ENCODE measurements at regions not wholly inside any gene's neighbourhood (a gene's known extent, or its start where the extent isn't known, plus 50 kb on each side); places are given as distances from the start of the nearest gene placed in this dataset.
"Not testable (repeated sequence)": the region's sequence is repeated elsewhere in the genome, so short reads cannot be mapped to it uniquely, and the experiment has no call there.

DNA sequence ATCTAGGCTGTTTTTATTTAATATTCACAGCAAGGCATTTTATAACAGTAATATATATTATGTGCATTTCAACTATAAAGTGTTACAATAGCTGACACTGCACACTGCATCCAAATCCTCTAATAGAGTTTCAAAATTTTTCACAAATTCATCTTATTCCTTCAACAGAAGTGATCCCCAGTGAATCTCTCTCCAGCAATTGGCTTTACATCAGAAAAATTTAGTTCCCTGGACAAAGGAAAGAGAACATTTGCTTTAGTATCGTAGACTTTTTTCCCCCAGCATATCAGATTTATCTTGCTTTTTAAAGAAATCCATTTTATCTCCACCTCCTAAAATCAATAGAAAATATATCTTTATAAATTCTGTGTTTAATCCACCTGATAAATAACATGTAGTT lies 868.6 kb downstream of the TBL1XR1 start:
- no peaks in the 10 kb centered on the region for H3K4me1 ChIP-seq (ENCODE audit: control insufficient read depth, insufficient read depth, low read length)
- H3K27ac ChIP-seq (ENCODE audit: low read depth, low read length) = no peak overlapping the region
- H3K27me3 ChIP-seq (ENCODE audit: control insufficient read depth, insufficient read depth, low read length) = no peaks in the 10 kb centered on the region
- H3K4me3 ChIP-seq (ENCODE audit: low read length) = no peak overlapping the region
- no peak overlapping the region for H3K9ac ChIP-seq (ENCODE audit: low read length)
- no peaks in the 10 kb centered on the region for H3K36me3 ChIP-seq (ENCODE audit: control insufficient read depth, insufficient read depth, low read length)

DNA sequence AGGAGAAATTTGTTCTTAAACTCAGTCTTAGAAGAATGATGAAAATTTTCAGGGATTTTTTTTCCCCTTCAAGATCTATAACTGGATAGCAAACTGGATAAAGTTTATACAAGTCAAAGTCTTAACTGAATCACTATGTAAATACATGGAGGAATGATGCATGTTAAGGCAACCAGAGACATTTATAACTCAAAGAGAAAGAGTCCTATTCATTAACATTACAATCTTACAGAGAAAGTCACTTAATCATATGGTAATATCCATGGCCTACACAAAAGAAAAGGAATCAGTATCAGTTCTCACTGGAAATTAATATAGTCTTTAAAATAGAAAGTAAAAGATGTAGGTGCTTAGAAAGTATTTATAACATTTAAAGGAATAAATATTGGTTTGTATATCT lies 869.1 kb downstream of the TBL1XR1 start:
- H3K27ac ChIP-seq (ENCODE audit: low read depth, low read length) = no peak overlapping the region
- no peaks in the 10 kb centered on the region for H3K36me3 ChIP-seq (ENCODE audit: control insufficient read depth, insufficient read depth, low read length)
- no peaks in the 10 kb centered on the region for H3K27me3 ChIP-seq (ENCODE audit: control insufficient read depth, insufficient read depth, low read length)
- no peak overlapping the region for H3K4me3 ChIP-seq (ENCODE audit: low read length)
- no peak overlapping the region for H3K9ac ChIP-seq (ENCODE audit: low read length)
- H3K4me1 ChIP-seq (ENCODE audit: control insufficient read depth, insufficient read depth, low read length) = no peaks in the 10 kb centered on the region

- H3K4me3 ChIP-seq (ENCODE audit: low read length); H3K27ac ChIP-seq (ENCODE audit: low read depth, low read length); H3K9ac ChIP-seq (ENCODE audit: low read length); H3K36me3 ChIP-seq (ENCODE audit: control insufficient read depth, insufficient read depth, low read length); H3K27me3 ChIP-seq (ENCODE audit: control insufficient read depth, insufficient read depth, low read length); H3K4me1 ChIP-seq (ENCODE audit: control insufficient read depth, insufficient read depth, low read length): not testable (repeated sequence)
Measured at GRCh38 chr3:176326894-176327490, 870.3 kb downstream of the TBL1XR1 start.

DNA sequence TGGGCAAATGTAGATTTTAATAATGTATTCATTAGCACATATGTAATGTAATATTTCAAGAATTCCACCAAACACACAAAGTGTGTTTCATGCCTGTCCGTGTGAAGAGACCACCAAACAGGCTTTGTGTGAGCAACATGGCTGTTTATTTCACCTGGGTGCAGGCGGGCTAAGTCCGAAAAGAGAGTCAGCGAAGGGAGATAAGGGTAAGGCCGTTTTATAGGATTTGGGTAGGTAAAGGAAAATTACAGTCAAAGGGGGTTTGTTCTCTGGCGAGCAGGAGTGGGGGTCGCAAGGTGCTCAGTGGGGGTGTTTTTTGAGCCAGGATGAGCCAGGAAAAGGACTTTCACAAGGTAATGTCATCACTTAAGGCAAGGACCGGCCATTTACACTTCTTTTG lies 875.8 kb downstream of the TBL1XR1 start:
- H3K27me3 ChIP-seq (ENCODE audit: control insufficient read depth, insufficient read depth, low read length); H3K9ac ChIP-seq (ENCODE audit: low read length); H3K27ac ChIP-seq (ENCODE audit: low read depth, low read length); H3K4me1 ChIP-seq (ENCODE audit: control insufficient read depth, insufficient read depth, low read length); H3K4me3 ChIP-seq (ENCODE audit: low read length); H3K36me3 ChIP-seq (ENCODE audit: control insufficient read depth, insufficient read depth, low read length): not testable (repeated sequence)

GRCh38 chr3:176321099-176321498 lies 876.2 kb downstream of the TBL1XR1 start:
- H3K9ac ChIP-seq (ENCODE audit: low read length) = no peak overlapping the region
- no peaks in the 10 kb centered on the region for H3K4me1 ChIP-seq (ENCODE audit: control insufficient read depth, insufficient read depth, low read length)
- no peaks in the 10 kb centered on the region for H3K27me3 ChIP-seq (ENCODE audit: control insufficient read depth, insufficient read depth, low read length)
- no peaks in the 10 kb centered on the region for H3K36me3 ChIP-seq (ENCODE audit: control insufficient read depth, insufficient read depth, low read length)
- no peak overlapping the region for H3K27ac ChIP-seq (ENCODE audit: low read depth, low read length)
- H3K4me3 ChIP-seq (ENCODE audit: low read length) = no peak overlapping the region

DNA sequence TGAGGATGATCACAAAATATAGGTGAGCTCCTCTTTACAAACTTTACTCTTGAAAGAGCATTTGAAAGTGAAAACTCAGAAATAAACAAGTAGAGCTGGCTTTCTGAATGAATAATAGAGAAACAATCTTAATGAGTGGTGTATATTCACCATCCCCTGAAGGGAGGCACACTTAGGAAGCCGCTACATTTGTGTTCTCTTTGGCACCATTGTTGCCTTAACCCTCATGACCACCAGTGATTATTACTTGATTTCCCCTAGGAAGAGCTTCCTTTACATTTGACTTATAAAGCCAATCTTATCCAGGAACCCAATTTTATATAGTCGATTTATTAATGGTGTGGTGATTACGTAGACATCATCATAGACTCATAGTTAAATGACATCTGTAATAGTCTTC lies 883.9 kb downstream of the TBL1XR1 start:
- H3K27me3 ChIP-seq (ENCODE audit: control insufficient read depth, insufficient read depth, low read length) = no peaks in the 10 kb centered on the region

GRCh38 chr3:176310641-176311040 lies 886.6 kb downstream of the TBL1XR1 start:
- H3K27ac ChIP-seq (ENCODE audit: low read depth, low read length) = no peak overlapping the region
- no peak overlapping the region for H3K9ac ChIP-seq (ENCODE audit: low read length)
- H3K4me3 ChIP-seq (ENCODE audit: low read length) = no peak overlapping the region
- H3K36me3 ChIP-seq (ENCODE audit: control insufficient read depth, insufficient read depth, low read length) = no peaks in the 10 kb centered on the region
- no peaks in the 10 kb centered on the region for H3K4me1 ChIP-seq (ENCODE audit: control insufficient read depth, insufficient read depth, low read length)
- no peaks in the 10 kb centered on the region for H3K27me3 ChIP-seq (ENCODE audit: control insufficient read depth, insufficient read depth, low read length)

More for the DNA sequence above, 883.9 kb downstream of the TBL1XR1 start:
- no peaks in the 10 kb centered on the region for H3K4me1 ChIP-seq (ENCODE audit: control insufficient read depth, insufficient read depth, low read length)
- H3K9ac ChIP-seq (ENCODE audit: low read length) = no peak overlapping the region
- H3K4me3 ChIP-seq (ENCODE audit: low read length) = no peak overlapping the region
- H3K36me3 ChIP-seq (ENCODE audit: control insufficient read depth, insufficient read depth, low read length) = no peaks in the 10 kb centered on the region
- no peak overlapping the region for H3K27ac ChIP-seq (ENCODE audit: low read depth, low read length)

GRCh38 chr3:176302271-176302670 lies 895.0 kb downstream of the TBL1XR1 start:
- Histone ChIP-seq H3K4me3 (ENCODE audit: low read length) (no peak overlapping the region), H3K27ac (ENCODE audit: low read depth, low read length) (no peak overlapping the region), H3K27me3 (ENCODE audit: control insufficient read depth, insufficient read depth, low read length) (no peaks in the 10 kb centered on the region), H3K36me3 (ENCODE audit: control insufficient read depth, insufficient read depth, low read length) (no peaks in the 10 kb centered on the region), H3K4me1 (ENCODE audit: control insufficient read depth, insufficient read depth, low read length) (no peaks in the 10 kb centered on the region), H3K9ac (ENCODE audit: low read length) (no peak overlapping the region)

GRCh38 chr3:176296066-176296597 lies 901.1 kb downstream of the TBL1XR1 start:
- Histone ChIP-seq H3K27me3 (ENCODE audit: control insufficient read depth, insufficient read depth, low read length) (no peaks in the 10 kb centered on the region), H3K27ac (ENCODE audit: low read depth, low read length) (no peak overlapping the region), H3K36me3 (ENCODE audit: control insufficient read depth, insufficient read depth, low read length) (no peaks in the 10 kb centered on the region), H3K9ac (ENCODE audit: low read length) (no peak overlapping the region), H3K4me1 (ENCODE audit: control insufficient read depth, insufficient read depth, low read length) (no peaks in the 10 kb centered on the region), H3K4me3 (ENCODE audit: low read length) (no peak overlapping the region)

DNA sequence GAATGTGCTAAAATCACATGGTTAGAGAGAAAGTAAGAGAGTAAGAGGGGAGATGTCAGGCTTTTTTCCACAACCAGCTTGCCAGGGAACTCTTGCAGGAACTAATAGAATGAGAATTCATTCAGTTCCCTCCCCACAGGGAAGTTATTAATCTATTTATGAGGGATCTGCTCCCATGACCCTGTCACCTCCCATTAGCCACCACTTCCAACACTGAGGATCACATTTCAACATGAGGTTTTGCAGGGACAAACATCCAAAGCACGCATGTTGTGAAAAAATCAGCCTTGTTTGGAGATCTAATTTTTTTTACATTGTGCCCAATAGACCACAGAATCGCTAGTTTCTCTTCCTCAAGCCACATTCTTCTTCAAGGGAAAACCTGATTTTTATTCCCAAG lies 904.0 kb downstream of the TBL1XR1 start:
- no peaks in the 10 kb centered on the region for H3K27me3 ChIP-seq (ENCODE audit: control insufficient read depth, insufficient read depth, low read length)
- H3K36me3 ChIP-seq (ENCODE audit: control insufficient read depth, insufficient read depth, low read length) = no peaks in the 10 kb centered on the region
- no peak overlapping the region for H3K27ac ChIP-seq (ENCODE audit: low read depth, low read length)
- H3K4me3 ChIP-seq (ENCODE audit: low read length) = no peak overlapping the region
- no peak overlapping the region for H3K9ac ChIP-seq (ENCODE audit: low read length)
- H3K4me1 ChIP-seq (ENCODE audit: control insufficient read depth, insufficient read depth, low read length) = no peaks in the 10 kb centered on the region

- H3K4me3 ChIP-seq (ENCODE audit: low read length) = no peak overlapping the region
- no peak overlapping the region for H3K9ac ChIP-seq (ENCODE audit: low read length)
- no peaks in the 10 kb centered on the region for H3K36me3 ChIP-seq (ENCODE audit: control insufficient read depth, insufficient read depth, low read length)
- H3K4me1 ChIP-seq (ENCODE audit: control insufficient read depth, insufficient read depth, low read length) = no peaks in the 10 kb centered on the region
- H3K27me3 ChIP-seq (ENCODE audit: control insufficient read depth, insufficient read depth, low read length) = no peaks in the 10 kb centered on the region
- no peak overlapping the region for H3K27ac ChIP-seq (ENCODE audit: low read depth, low read length)
Measured at GRCh38 chr3:176286476-176287085, 910.7 kb downstream of the TBL1XR1 start.

- no peak overlapping the region for H3K27ac ChIP-seq (ENCODE audit: low read depth, low read length)
- H3K9ac ChIP-seq (ENCODE audit: low read length) = no peak overlapping the region
- no peaks in the 10 kb centered on the region for H3K4me1 ChIP-seq (ENCODE audit: control insufficient read depth, insufficient read depth, low read length)
- no peak overlapping the region for H3K4me3 ChIP-seq (ENCODE audit: low read length)
- no peaks in the 10 kb centered on the region for H3K27me3 ChIP-seq (ENCODE audit: control insufficient read depth, insufficient read depth, low read length)
- no peaks in the 10 kb centered on the region for H3K36me3 ChIP-seq (ENCODE audit: control insufficient read depth, insufficient read depth, low read length)
Measured at GRCh38 chr3:176275538-176275937, 921.7 kb downstream of the TBL1XR1 start.

DNA sequence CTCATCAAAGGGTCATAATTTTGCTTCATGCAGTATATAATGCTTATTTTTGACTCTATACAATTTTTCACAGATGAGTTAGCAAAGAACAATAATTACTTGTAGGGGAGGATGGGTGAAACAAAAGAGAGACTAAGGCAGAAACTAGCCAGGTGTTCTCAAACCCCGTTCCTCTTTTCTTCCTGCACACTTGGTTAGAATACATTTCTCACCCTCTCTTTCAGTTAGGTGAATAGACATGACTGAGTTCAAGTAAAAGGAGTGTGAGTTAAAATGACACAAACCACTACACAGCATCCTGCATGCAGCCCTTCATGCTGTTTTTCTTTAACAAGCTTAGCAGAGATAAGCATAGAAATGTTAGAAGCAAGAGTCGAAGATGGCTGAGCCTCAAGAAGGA lies 922.2 kb downstream of the TBL1XR1 start:
- no peak overlapping the region for H3K9ac ChIP-seq (ENCODE audit: low read length)
- H3K4me3 ChIP-seq (ENCODE audit: low read length) = no peak overlapping the region
- H3K4me1 ChIP-seq (ENCODE audit: control insufficient read depth, insufficient read depth, low read length) = no peaks in the 10 kb centered on the region
- no peaks in the 10 kb centered on the region for H3K36me3 ChIP-seq (ENCODE audit: control insufficient read depth, insufficient read depth, low read length)
- no peak overlapping the region for H3K27ac ChIP-seq (ENCODE audit: low read depth, low read length)
- no peaks in the 10 kb centered on the region for H3K27me3 ChIP-seq (ENCODE audit: control insufficient read depth, insufficient read depth, low read length)

Data from rectal smooth muscle tissue (tissue), 1 donor.